Breast epithelium (tissue), 3 donors: ENCODE measurements at regions not wholly inside any gene's neighbourhood (a gene's known extent, or its start where the extent isn't known, plus 50 kb on each side); places are given as distances from the start of the nearest gene placed in this dataset.

Experiments
- CTCF ChIP-seq, 3 donors: fragments of 450-650 bp; IDR thresholded peaks; one replicate each; pipeline ENCODE4 v1.5.1; 2016 to 2017; ENCODE audit warnings: antibody characterized with exemption in 3 of 3, mild to moderate bottlenecking in 3 of 3, moderate library complexity in 3 of 3
- POLR2A ChIP-seq: fragments of 450-650 bp; IDR thresholded peaks from one replicate; pipeline ENCODE4 v1.6.1; 2016; ENCODE audit warnings: antibody characterized with exemption, mild to moderate bottlenecking, moderate library complexity
- POLR2AphosphoS5 ChIP-seq, 3 donors: sonication (generic); formaldehyde crosslinking; IDR thresholded peaks; one replicate each; pipeline ENCODE4 v1.6.1; 2017; ENCODE audit warnings: antibody characterized with exemption in 3 of 3

GRCh38 chr9:31601666-31602065 lies 782.8 kb upstream of the ACO1 start:
- TF ChIP-seq CTCF (IDR thresholded peaks at IDR 0.05) (no peak), POLR2A (no peak), POLR2AphosphoS5 (IDR thresholded peaks at IDR 0.05) (no peak)
